ENCODE measurements at regions not wholly inside any gene's neighbourhood (a gene's known extent, or its start where the extent isn't known, plus 50 kb on each side); places are given as distances from the start of the nearest gene placed in this dataset.
"Not testable (repeated sequence)": the region's sequence is repeated elsewhere in the genome, so short reads cannot be mapped to it uniquely, and the experiment has no call there.

GRCh38 chrX:73940893-73941470 lies 88.5 kb upstream of the XIST start:
- no peak for DNase-seq

GRCh38 chrX:73937843-73938242 lies 85.3 kb upstream of the XIST start:
- not testable (repeated sequence) for DNase-seq

DNA sequence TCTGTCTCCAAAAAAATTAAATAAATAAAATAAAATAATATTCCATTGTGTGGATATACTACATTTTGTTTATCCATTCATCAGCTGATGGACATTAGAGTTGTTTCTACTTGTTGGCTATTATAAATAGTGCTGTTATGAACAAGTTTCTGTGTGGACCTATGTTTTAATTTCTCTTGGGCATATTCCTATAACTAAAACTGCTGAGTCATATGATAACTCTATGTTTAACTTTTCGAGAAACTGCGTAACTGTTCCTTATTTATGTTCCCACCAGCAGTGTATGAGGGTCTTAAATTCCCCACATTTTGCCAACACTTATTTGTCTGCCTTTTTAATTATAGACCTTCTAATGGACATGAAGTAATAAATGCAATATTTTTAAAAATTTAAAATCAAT lies 80.0 kb upstream of the XIST start:
- no peak for DNase-seq

DNA sequence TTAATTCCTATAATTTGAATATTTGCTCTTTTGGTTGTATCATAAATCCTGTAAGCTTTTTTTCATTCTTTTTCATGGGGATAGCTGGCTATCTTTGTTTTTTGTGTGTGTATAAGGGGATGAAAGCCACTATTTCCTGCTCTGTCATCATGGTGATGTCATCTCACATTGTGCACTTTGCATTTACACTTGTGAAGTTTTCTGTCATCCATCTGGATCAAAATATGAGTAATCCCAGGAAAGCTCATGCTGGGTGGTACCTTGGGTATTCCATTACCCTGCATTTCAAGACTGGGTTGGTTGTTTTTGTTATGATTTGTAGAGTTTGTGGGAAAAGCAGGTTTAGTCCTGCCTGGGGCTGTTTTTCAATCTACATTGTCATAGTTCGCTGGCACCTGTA lies 77.8 kb upstream of the XIST start:
- DNase-seq = no peak

- no peak for DNase-seq
These were observed 70.4 kb upstream of the XIST start for GRCh38 chrX:73922856-73923455.

DNA sequence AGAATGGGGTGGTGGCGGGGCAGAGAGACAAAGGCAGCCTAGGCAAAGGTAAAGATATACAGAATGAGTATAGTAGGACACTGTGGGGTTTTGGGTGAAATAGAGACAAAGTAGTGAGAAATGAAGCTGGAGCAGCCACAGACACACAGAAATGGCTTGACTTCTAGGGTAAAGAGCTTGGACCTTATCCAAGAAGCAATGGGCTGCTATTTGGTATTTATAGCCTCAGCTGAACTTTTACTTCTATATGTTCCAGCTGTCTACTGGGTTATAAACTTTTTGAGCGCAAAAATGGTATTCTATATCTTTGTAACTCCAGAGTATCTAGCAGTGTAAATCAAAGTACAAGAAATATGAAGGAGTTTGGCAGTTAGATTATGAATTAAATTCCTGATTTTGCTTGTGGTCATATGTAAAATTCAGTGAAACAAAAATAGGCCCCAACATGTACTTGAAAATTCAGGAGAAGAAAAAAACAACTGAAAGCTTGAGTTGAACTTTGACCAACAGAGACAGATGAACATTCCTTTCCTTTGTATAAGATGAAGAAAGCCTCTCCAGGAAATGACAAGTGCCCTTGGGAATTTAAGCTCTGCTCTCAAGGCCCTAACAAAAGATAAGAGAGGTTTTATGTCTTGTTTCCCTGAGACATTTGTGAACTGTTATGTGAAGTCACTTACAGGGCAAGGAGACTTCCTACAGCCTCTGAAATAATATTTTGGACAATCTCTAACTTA lies 64.6 kb upstream of the XIST start:
- no peak for DNase-seq

DNA sequence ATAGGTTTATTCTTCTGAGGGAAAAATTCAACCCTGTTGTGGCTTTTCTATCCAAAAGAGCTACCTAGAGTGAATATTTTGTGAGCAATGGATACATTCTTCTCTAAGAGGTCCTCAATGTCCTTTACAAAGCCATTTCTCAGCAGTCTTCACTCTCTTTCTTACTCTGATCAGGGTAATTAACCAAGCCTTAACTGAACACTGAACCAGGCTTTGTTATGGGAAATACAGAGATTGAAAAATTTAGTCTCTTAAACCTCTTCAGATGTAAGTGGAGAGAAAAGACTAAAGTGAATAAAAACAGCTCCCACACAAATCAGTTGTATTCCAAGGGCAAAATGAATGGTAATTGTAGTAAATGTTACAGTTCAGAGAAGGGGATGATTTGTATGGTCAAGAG lies 64.0 kb upstream of the XIST start:
- no peak for DNase-seq

DNA sequence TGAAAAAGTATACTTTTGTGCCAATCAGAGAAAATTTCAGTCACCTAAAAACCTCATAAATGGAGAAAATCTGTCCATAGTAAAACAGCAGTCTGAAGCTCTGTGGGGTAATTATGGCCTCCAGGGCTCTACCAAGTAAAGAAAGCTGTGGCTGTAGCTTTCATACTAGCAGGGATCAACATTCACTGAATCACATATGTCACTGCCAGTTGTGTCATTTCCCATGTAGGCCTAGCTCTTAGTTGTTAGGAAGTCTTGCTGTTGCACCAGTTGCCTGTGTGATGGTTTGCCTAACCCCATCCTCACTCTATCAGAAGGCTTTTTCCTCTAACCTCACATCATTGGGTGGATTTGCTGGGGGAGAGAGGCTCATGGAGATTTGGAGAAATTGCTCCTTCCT lies 62.3 kb upstream of the XIST start:
- not testable (repeated sequence) for DNase-seq

DNA sequence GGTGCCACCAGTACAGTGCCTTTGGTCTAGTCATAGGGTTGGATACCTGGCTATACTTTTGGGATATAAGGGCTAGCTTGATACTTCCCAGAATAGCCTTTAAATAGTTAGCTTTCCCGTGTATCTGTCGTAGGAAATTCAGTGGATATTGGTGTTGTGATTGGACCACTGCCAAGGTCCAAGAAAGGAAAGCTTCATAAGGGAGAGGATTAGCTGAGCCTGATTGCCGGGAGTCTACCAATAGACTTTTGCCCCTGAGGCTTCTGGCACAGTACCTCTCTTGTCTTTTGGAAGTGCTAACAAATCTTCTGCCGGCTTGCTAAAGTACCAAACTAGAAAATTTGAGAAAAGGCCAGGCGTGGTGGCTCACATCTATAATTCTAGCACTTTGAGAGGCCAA lies 61.1 kb upstream of the XIST start:
- no peak for DNase-seq

- not testable (repeated sequence) for DNase-seq
These were observed 59.4 kb upstream of the XIST start for GRCh38 chrX:73911946-73912345.

DNA sequence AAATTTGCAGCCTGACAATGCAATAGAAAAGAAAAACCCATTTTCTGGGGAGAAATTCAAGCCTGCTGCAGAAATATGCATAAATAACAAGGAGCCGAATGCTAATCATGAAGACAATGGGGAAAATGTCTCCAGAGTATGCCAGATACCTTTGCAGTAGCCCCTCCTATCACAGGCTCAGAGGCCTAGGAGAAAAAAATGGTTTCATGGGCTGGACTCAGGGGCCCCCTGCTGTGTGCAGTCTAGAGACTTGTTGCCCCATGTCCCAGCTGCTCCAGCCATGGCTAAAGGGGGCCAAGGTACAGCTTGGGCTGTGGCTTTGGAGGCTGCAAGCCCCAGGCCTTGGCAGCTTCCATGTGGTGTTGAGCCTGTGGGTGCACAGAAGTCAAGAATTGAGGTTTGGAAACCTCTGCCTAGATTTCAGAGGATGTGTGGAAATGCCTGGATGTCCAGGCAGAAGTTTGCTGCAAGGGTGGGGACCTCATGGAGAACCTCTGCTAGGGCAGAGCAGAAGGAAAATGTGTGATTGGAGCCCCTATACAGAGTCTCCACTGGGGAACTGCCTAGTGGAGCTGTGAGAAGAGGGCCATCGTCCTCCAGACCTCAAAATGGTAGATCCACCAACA lies 53.3 kb upstream of the XIST start:
- DNase-seq = not testable (repeated sequence)

DNA sequence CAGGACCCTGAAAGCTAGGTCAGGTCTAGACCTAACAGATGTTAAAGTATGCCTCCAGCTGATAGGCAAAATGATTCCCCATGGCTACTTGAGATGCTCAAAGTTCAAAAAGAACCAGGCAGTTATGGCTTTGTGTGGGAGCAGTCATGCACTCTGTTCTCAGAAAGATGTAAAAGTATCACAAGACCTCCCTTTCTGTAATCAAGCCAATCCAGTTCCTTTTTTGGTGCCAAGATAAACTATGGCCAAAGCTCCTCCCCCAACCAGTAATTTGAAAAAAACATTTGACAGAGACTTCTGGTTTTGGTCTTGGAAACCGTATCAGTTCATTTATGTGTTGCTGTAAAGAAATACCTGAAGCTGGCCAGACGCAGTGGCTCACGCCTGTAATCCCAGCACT lies 51.4 kb upstream of the XIST start:
- no peak for DNase-seq
